Large intestine (tissue), 3 donors: ENCODE measurements at regions not wholly inside any gene's neighbourhood (a gene's known extent, or its start where the extent isn't known, plus 50 kb on each side); places are given as distances from the start of the nearest gene placed in this dataset.
"Not testable (repeated sequence)": the region's sequence is repeated elsewhere in the genome, so short reads cannot be mapped to it uniquely, and the experiment has no call there.

ENCODE experiments used
- DNase-seq, 2 donors: peaks; one replicate each; pipeline versions ENCODE4 v3.0.0 to v3.0.0-alpha.2; 2013
- H3K27ac ChIP-seq: one replicate; pipeline ENCODE4 v1.5.1; 2013; ENCODE audit warnings: low read length
- H3K27me3 ChIP-seq: 2 replicates; pipeline ENCODE4 v1.6.1; 2013; ENCODE audit warnings: low read length; ENCODE audit not compliant: control insufficient read depth, insufficient read depth
- H3K36me3 ChIP-seq: 2 replicates; pipeline ENCODE4 v1.6.1; 2013; ENCODE audit warnings: low read length; ENCODE audit not compliant: control insufficient read depth, insufficient read depth
- H3K4me1 ChIP-seq: one replicate; pipeline ENCODE4 v1.6.1; 2013; ENCODE audit warnings: low read length; ENCODE audit not compliant: control insufficient read depth, insufficient read depth
- H3K4me3 ChIP-seq: one replicate; pipeline ENCODE4 v1.5.1; 2013; ENCODE audit warnings: low read length
- H3K9me3 ChIP-seq: one replicate; pipeline ENCODE4 v1.6.1; 2013; ENCODE audit warnings: mild to moderate bottlenecking, low read depth, low read length, moderate library complexity; ENCODE audit not compliant: control insufficient read depth
- WGBS: methylation state at CpG from one replicate; pipeline ENCODE4 v1.1.5; 2013; ENCODE audit warnings: low lambda C conversion rate; ENCODE audit not compliant: insufficient coverage; 5-methylcytosine and 5-hydroxymethylcytosine counted together

- WGBS = 100% methylated on average over 1 of the region's 3 CpGs
- H3K4me1 ChIP-seq, DNase-seq, H3K36me3 ChIP-seq, H3K27ac ChIP-seq, H3K9me3 ChIP-seq, H3K27me3 ChIP-seq, H3K4me3 ChIP-seq: not testable (repeated sequence)
Measured at GRCh38 chr10:118976219-118976618, 53.3 kb upstream of the NANOS1 start.

- Histone ChIP-seq H3K9me3 (no peaks in the 10 kb centered on the region), H3K4me1 (no peaks in the 10 kb centered on the region), H3K36me3 (no peaks in the 10 kb centered on the region), H3K27me3 (no peaks in the 10 kb centered on the region), H3K27ac (no peak overlapping the region), H3K4me3 (no peak overlapping the region)
- DNase-seq = no peak
- WGBS = 82% methylated on average over 3 of the region's 5 CpGs
Measured at GRCh38 chr10:118977022-118977599, 52.4 kb upstream of the NANOS1 start.

GRCh38 chr10:118977835-118978234, 51.7 kb upstream of the NANOS1 start:
- no peaks in the 10 kb centered on the region for H3K36me3 ChIP-seq
- H3K4me1 ChIP-seq = no peaks in the 10 kb centered on the region
- H3K27ac ChIP-seq = no peak overlapping the region
- H3K27me3 ChIP-seq = no peaks in the 10 kb centered on the region
- no peak for DNase-seq
- H3K4me3 ChIP-seq = no peak overlapping the region
- no CpG with 5 or more reads among the region's 13 CpGs for WGBS
- no peaks in the 10 kb centered on the region for H3K9me3 ChIP-seq

- DNase-seq = no peak
- Histone ChIP-seq H3K4me3 (no peak overlapping the region), H3K36me3 (no peaks in the 10 kb centered on the region), H3K27me3 (no peaks in the 10 kb centered on the region), H3K27ac (no peak overlapping the region), H3K9me3 (no peaks in the 10 kb centered on the region), H3K4me1 (no peaks in the 10 kb centered on the region)
- WGBS = no CpG with 5 or more reads among the region's 14 CpGs
Measured at GRCh38 chr10:118978316-118978997, 51.1 kb upstream of the NANOS1 start.

GRCh38 chr10:118978998-118979350, 50.5 kb upstream of the NANOS1 start:
- Histone ChIP-seq H3K9me3 (no peaks in the 10 kb centered on the region), H3K27ac (no peak overlapping the region), H3K4me3 (no peak overlapping the region), H3K27me3 (no peaks in the 10 kb centered on the region), H3K4me1 (no peaks in the 10 kb centered on the region), H3K36me3 (no peaks in the 10 kb centered on the region)
- DNase-seq = no peak
- WGBS = no CpG with 5 or more reads among the region's 6 CpGs

GRCh38 chr10:118979661-118980060, 49.9 kb upstream of the NANOS1 start:
- Histone ChIP-seq H3K36me3 (no peaks in the 10 kb centered on the region), H3K27me3 (no peaks in the 10 kb centered on the region), H3K27ac (no peak overlapping the region), H3K9me3 (no peaks in the 10 kb centered on the region), H3K4me1 (no peaks in the 10 kb centered on the region), H3K4me3 (no peak overlapping the region)
- no peak for DNase-seq
- no CpG with 5 or more reads among the region's 8 CpGs for WGBS
